Endothelial cell of umbilical vein (primary cell): ENCODE measurements at regions not wholly inside any gene's neighbourhood (a gene's known extent, or its start where the extent isn't known, plus 50 kb on each side); places are given as distances from the start of the nearest gene placed in this dataset.

Experiments used
- BruUV-seq: library from RNA; stranded (reverse); fragments of 400-500 nt; replicated peaks from 2 replicates; lab custom pipeline; 2021; lab: Mats Ljungman, UMichigan
- CTCF ChIA-PET: fragments of 300-600, 350-600 bp; sonication (Branson Sonifier 250); formaldehyde crosslinking; loops from one replicate; lab custom pipeline; 2021; ENCODE audit warnings: antibody characterized with exemption, inconsistent platforms; lab: Charles Lee
- POLR2A ChIA-PET: fragments of 300-600, 350-600 bp; sonication (Branson Sonifier 250); formaldehyde crosslinking; loops from one replicate; lab custom pipeline; 2021; ENCODE audit warnings: antibody characterized with exemption, inconsistent platforms; lab: Charles Lee
- DNase-seq: peaks from one replicate; pipeline ENCODE4 v3.0.0-alpha.2; 2011; ENCODE audit warnings: low read depth, low spot score
- FAIRE-seq: peaks from 2 replicates; lab custom pipeline; 2011; peaks lifted over from hg19 to GRCh38; lab: Jason Lieb, UNC
- H2AFZ ChIP-seq: 2 replicates; pipeline ENCODE4 v1.6.0; 2012; ENCODE audit warnings: low read depth, low read length, control low read depth, inconsistent platforms
- H3K27ac ChIP-seq: 2 replicates; pipeline ENCODE4 v1.5.1; 2011; ENCODE audit warnings: low read depth, mild to moderate bottlenecking, control low read depth, low read length, moderate library complexity; ENCODE audit not compliant: insufficient read depth
- H3K27me3 ChIP-seq, 2 experiments: 2 replicates each; pipeline versions ENCODE4 v1.6.0 to v1.6.1; 2011; ENCODE audit warnings: low read length in 2 of 2, mixed read lengths in 1 of 2; ENCODE audit not compliant: control insufficient read depth in 2 of 2, insufficient read depth in 2 of 2
- H3K36me3 ChIP-seq, 2 experiments: 2 replicates in 1 of 2; 3 replicates in 1 of 2; pipeline ENCODE4 v1.5.1; 2011; ENCODE audit warnings: low read length in 2 of 2, mild to moderate bottlenecking in 1 of 2, moderate library complexity in 1 of 2; ENCODE audit not compliant: control insufficient read depth in 2 of 2, insufficient read depth in 2 of 2; ENCODE audit errors: extremely low read depth in 1 of 2
- H3K4me1 ChIP-seq: 3 replicates; pipeline ENCODE4 v1.5.1; 2011; ENCODE audit warnings: mild to moderate bottlenecking, low read length; ENCODE audit not compliant: control insufficient read depth, insufficient read depth; ENCODE audit errors: extremely low read depth
- H3K4me2 ChIP-seq: 2 replicates; pipeline ENCODE4 v1.6.1; 2011; ENCODE audit warnings: low read length, control low read depth, mixed read lengths; ENCODE audit not compliant: insufficient read depth
- H3K4me3 ChIP-seq, 3 experiments: fragments of 200-600 bp in 1 of 3; sonication (generic), shearing (Covaris generic) in 1 of 3; replicated peaks in 1 of 3; 2 replicates each; pipeline ENCODE4 v1.5.1; 2011 to 2016; ENCODE audit warnings: control low read depth in 3 of 3, low read length in 3 of 3, mild to moderate bottlenecking in 2 of 3, inconsistent platforms in 1 of 3, low read depth in 1 of 3, moderate library complexity in 1 of 3; ENCODE audit not compliant: insufficient read depth in 1 of 3
- H3K79me2 ChIP-seq: 2 replicates; pipeline ENCODE4 v1.6.0; 2012; ENCODE audit warnings: low read length, inconsistent platforms; ENCODE audit not compliant: control insufficient read depth, insufficient read depth
- H3K9ac ChIP-seq: replicated peaks from 2 replicates; pipeline ENCODE3; 2011; ENCODE audit warnings: low read length, control low read depth; ENCODE audit not compliant: insufficient read depth; ENCODE audit errors: extremely low read depth
- H3K9me1 ChIP-seq: replicated peaks from 3 replicates; pipeline ENCODE4 v1.6.0; 2011; ENCODE audit warnings: mild to moderate bottlenecking, low read length; ENCODE audit not compliant: control insufficient read depth, insufficient read depth; ENCODE audit errors: extremely low read depth
- H3K9me3 ChIP-seq: replicated peaks from 2 replicates; pipeline ENCODE4 v1.5.1; 2012; ENCODE audit warnings: low read length, inconsistent platforms; ENCODE audit not compliant: control insufficient read depth, insufficient read depth
- H4K20me1 ChIP-seq: replicated peaks from 2 replicates; pipeline ENCODE3; 2011; ENCODE audit warnings: mild to moderate bottlenecking, low read length; ENCODE audit not compliant: control insufficient read depth, insufficient read depth; ENCODE audit errors: extremely low read depth
- EZH2 ChIP-seq: IDR thresholded peaks from 2 replicates; pipeline ENCODE4 v1.6.1; 2012; ENCODE audit warnings: borderline replicate concordance, low read depth, mild to moderate bottlenecking, moderate library complexity, low read length, inconsistent platforms; ENCODE audit not compliant: severe bottlenecking
- FOS ChIP-seq: IDR thresholded peaks from 2 replicates; pipeline ENCODE4 v1.6.1; 2011; ENCODE audit warnings: mild to moderate bottlenecking, low read length, moderate library complexity, borderline replicate concordance; ENCODE audit not compliant: insufficient read depth
- GATA2 ChIP-seq: IDR thresholded peaks from 2 replicates; pipeline ENCODE4 v1.7.0; 2011; ENCODE audit warnings: low read depth, mild to moderate bottlenecking, moderate library complexity, mixed read lengths, low read length; ENCODE audit not compliant: insufficient read length, insufficient read depth
- JUN ChIP-seq: IDR thresholded peaks from 2 replicates; pipeline ENCODE4 v1.6.1; 2011; ENCODE audit warnings: borderline replicate concordance, low read depth; ENCODE audit not compliant: insufficient read length, insufficient read depth
- MAX ChIP-seq: IDR thresholded peaks from 2 replicates; pipeline ENCODE4 v1.6.1; 2011; ENCODE audit not compliant: insufficient read depth, insufficient read length
- MYC ChIP-seq: IDR thresholded peaks from one replicate; pipeline ENCODE4 v1.6.1; 2011; ENCODE audit warnings: mild to moderate bottlenecking, low read depth, low read length
- POLR2A ChIP-seq: IDR thresholded peaks from 2 replicates; pipeline ENCODE4 v1.6.1; 2012; ENCODE audit warnings: low read depth, mild to moderate bottlenecking, control low read depth, low read length
- POLR2AphosphoS5 ChIP-seq: IDR thresholded peaks from 2 replicates; pipeline ENCODE4 v1.6.1; 2012; ENCODE audit warnings: low read depth, mild to moderate bottlenecking, control low read depth, low read length, moderate library complexity; ENCODE audit not compliant: insufficient read depth
- dilution Hi-C: fragments of 300-500 bp; cut with MboI; formaldehyde crosslinking; loops from one replicate; pipeline ENCODE4 v1.15.0; 2019; ENCODE audit warnings: low sequenced_read_pairs; ENCODE audit not compliant: extremely low pct_ligation_motif_present
- intact Hi-C: fragments of 100-400 bp; cut with micrococcal nuclease; formaldehyde crosslinking; loops from one replicate; pipeline ENCODE4 v1.10.0; 2022
- TF ChIP-seq, protein P1 (sequence below), 2 donors: IDR thresholded peaks; 1 replicate in 1 of 2; 2 replicates in 1 of 2; pipeline ENCODE4 v1.5.1; 2011; ENCODE audit warnings: low read length in 2 of 2, mild to moderate bottlenecking in 2 of 2, moderate library complexity in 2 of 2, control low read depth in 1 of 2, inconsistent platforms in 1 of 2, low read depth in 1 of 2; ENCODE audit not compliant: insufficient read depth in 1 of 2; ENCODE audit errors: extremely low read depth in 1 of 2

GRCh38 chr2:144632809-144633208, 112.9 kb upstream of the ZEB2 start:
- CTCF ChIA-PET = no interaction called here
- no peak overlapping the region for H3K27ac ChIP-seq
- TF ChIP-seq MAX (no peak), JUN (no peak), POLR2AphosphoS5 (no peak), POLR2A (no peak), GATA2 (no peak), FOS (no peak), MYC (no peak), EZH2 (no peak)
- TF ChIP-seq, protein P1, sequence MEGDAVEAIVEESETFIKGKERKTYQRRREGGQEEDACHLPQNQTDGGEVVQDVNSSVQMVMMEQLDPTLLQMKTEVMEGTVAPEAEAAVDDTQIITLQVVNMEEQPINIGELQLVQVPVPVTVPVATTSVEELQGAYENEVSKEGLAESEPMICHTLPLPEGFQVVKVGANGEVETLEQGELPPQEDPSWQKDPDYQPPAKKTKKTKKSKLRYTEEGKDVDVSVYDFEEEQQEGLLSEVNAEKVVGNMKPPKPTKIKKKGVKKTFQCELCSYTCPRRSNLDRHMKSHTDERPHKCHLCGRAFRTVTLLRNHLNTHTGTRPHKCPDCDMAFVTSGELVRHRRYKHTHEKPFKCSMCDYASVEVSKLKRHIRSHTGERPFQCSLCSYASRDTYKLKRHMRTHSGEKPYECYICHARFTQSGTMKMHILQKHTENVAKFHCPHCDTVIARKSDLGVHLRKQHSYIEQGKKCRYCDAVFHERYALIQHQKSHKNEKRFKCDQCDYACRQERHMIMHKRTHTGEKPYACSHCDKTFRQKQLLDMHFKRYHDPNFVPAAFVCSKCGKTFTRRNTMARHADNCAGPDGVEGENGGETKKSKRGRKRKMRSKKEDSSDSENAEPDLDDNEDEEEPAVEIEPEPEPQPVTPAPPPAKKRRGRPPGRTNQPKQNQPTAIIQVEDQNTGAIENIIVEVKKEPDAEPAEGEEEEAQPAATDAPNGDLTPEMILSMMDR (IDR thresholded peaks at IDR 0.05; ENCODE audit: extremely low read depth in 1 of 2, insufficient read depth in 1 of 2, low read depth in 1 of 2, low read length in 2 of 2) = no peak
- H3K9ac ChIP-seq = no peak overlapping the region
- no peaks in the 10 kb centered on the region for H3K4me1 ChIP-seq
- H4K20me1 ChIP-seq = no peaks in the 10 kb centered on the region
- no peaks in the 10 kb centered on the region for H3K9me3 ChIP-seq
- no peaks in the 10 kb centered on the region for H3K27me3 ChIP-seq
- intact Hi-C loops (no loop called here), dilution Hi-C loops (no loop called here)
- POLR2A ChIA-PET = no interaction called here
- H3K9me1 ChIP-seq = no peaks in the 10 kb centered on the region
- no peak for DNase-seq
- no peak overlapping the region for H2AFZ ChIP-seq
- BruUV-seq = no TSS peak
- H3K79me2 ChIP-seq = no peaks in the 10 kb centered on the region
- no peak for FAIRE-seq
- H3K4me3 ChIP-seq = no peak overlapping the region
- H3K36me3 ChIP-seq = no peaks in the 10 kb centered on the region
- H3K4me2 ChIP-seq = no peak overlapping the region
